ENCODE measurements at regions not wholly inside any gene's neighbourhood (a gene's known extent, or its start where the extent isn't known, plus 50 kb on each side); places are given as distances from the start of the nearest gene placed in this dataset.

GRCh38 chr10:3497581-3497980 is 287.4 kb downstream of the KLF6 start:
- Histone ChIP-seq H3K9ac (ENCODE audit: low read depth, low read length) (no peak overlapping the region), H2AK5ac (ENCODE audit: low read depth, low read length) (no peak overlapping the region), H3K79me1 (ENCODE audit: low read depth in 1 of 2, low read length in 2 of 2) (no peaks in the 10 kb centered on the region), H3K9me1 (ENCODE audit: insufficient read depth, low read length) (peaks cover 8% of the 10 kb centered on the region; the same call in 1 of the 2 replicates), H3K36me3 (ENCODE audit: control insufficient read depth, insufficient read depth, low read length) (no peaks in the 10 kb centered on the region), H2AFZ (replicated peaks; ENCODE audit: low read length, poor library complexity) (no peak overlapping the region), H3K18ac (ENCODE audit: low read depth, low read length) (no peak overlapping the region), H3K4me3 (ENCODE audit: insufficient read depth, low read depth, low read length) (no peak overlapping the region), H3K4me2 (ENCODE audit: low read depth, low read length) (no peak overlapping the region), H2BK5ac (ENCODE audit: low read depth, low read length, poor library complexity, severe bottlenecking) (no peak overlapping the region), H3K56ac (ENCODE audit: extremely low read depth, insufficient read depth, low read length) (no peak overlapping the region), H2AK9ac (replicated peaks; ENCODE audit: low read depth, low read length, poor library complexity) (no peak overlapping the region), H3K4ac (ENCODE audit: low read depth, low read length) (no peak overlapping the region), H2BK15ac (ENCODE audit: low read depth, low read length) (no peak overlapping the region), H4K20me1 (ENCODE audit: insufficient read depth, low read length) (no peaks in the 10 kb centered on the region), H3K9me3 (ENCODE audit: control insufficient read depth, insufficient read depth, low read length) (no peaks in the 10 kb centered on the region), H4K5ac (ENCODE audit: low read depth, low read length) (no peak overlapping the region), H3K14ac (replicated peaks; ENCODE audit: low read depth, low read length) (no peak overlapping the region), H4K91ac (ENCODE audit: insufficient read depth, low read depth, low read length) (no peak overlapping the region), H3K23ac (ENCODE audit: low read depth, low read length) (no peak overlapping the region), H3K27ac (ENCODE audit: insufficient read depth, low read length) (no peak overlapping the region), H4K8ac (ENCODE audit: low read depth in 2 of 2, low read length in 2 of 2) (no peak overlapping the region), H3K4me1 (ENCODE audit: control insufficient read depth, insufficient read depth, low read length) (peaks cover 2% of the 10 kb centered on the region), H3K27me3 (ENCODE audit: control insufficient read depth, insufficient read depth, low read length) (no peaks in the 10 kb centered on the region), H2BK120ac (ENCODE audit: low read depth, low read length) (no peak overlapping the region), H2BK20ac (ENCODE audit: low read depth, low read length) (no peak overlapping the region)
- no CpG with 5 or more reads among the region's 7 CpGs for WGBS, 2 experiments (ENCODE audit: extremely low coverage in 2 of 2, insufficient read length in 1 of 2)
- BruUV-seq (replicated peaks) = no TSS peak
- in situ Hi-C loops (cut with MboI; ENCODE audit: low sequenced_read_pairs) = no loop called here
- DNase-seq (no peak), ATAC-seq (ENCODE audit: low read depth) (no peak)
- intact Hi-C loops (cut with micrococcal nuclease) = no loop called here
- TF ChIP-seq NFE2L2 (IDR thresholded peaks at IDR 0.05; ENCODE audit: low read depth, low read length) = no peak
- TF ChIP-seq MAFK (IDR thresholded peaks at IDR 0.05; ENCODE audit: low read depth, low read length) = peak; percentile 55
- dilution Hi-C loops (cut with HindIII; ENCODE audit: low sequenced_read_pairs, unreplicated experiment) = no loop called here
- CTCF ChIA-PET = no interaction called here
- POLR2A ChIA-PET (ENCODE audit: unreplicated experiment) = no interaction called here
